ENCODE measurements at regions not wholly inside any gene's neighbourhood (a gene's known extent, or its start where the extent isn't known, plus 50 kb on each side); places are given as distances from the start of the nearest gene placed in this dataset.

- DNase-seq (no peak), ATAC-seq (no peak), FAIRE-seq (no peak)
- Histone ChIP-seq H3K9me3 (no peaks in the 10 kb centered on the region), H3K4me3 (no peak overlapping the region), H3K36me3 (no peaks in the 10 kb centered on the region), H3K4me1 (no peaks in the 10 kb centered on the region), H3K27me3 (no peaks in the 10 kb centered on the region), H3K27ac (no peak overlapping the region)
- WGBS, 2 donors = 62 to 74% methylated on average over 3 of the region's 3 CpGs
- no peak for TF ChIP-seq CTCF (IDR thresholded peaks at IDR 0.05)
- intact Hi-C loops (cut with DNase I) = no loop called here
Measured at GRCh38 chr5:165576678-165577275, 2071.4 kb downstream of the MAT2B start.

- H3K9me3 ChIP-seq = no peaks in the 10 kb centered on the region
- no peaks in the 10 kb centered on the region for H3K27me3 ChIP-seq
- no peak for FAIRE-seq
- no peak for DNase-seq
- intact Hi-C loops (cut with DNase I) = no loop called here
- no peak for TF ChIP-seq CTCF (IDR thresholded peaks at IDR 0.05)
- no peak overlapping the region for H3K4me3 ChIP-seq
- no peak for ATAC-seq
- no peak overlapping the region for H3K27ac ChIP-seq
- H3K36me3 ChIP-seq = no peaks in the 10 kb centered on the region
- H3K4me1 ChIP-seq = no peaks in the 10 kb centered on the region
Measured at GRCh38 chr5:165579911-165580310, 2074.5 kb downstream of the MAT2B start.

GRCh38 chr5:165594693-165595092 is 2089.3 kb downstream of the MAT2B start:
- 41 to 61% methylated on average over 1 of the region's 1 CpG for WGBS, 2 donors
- intact Hi-C loops (cut with DNase I) = no loop called here
- no peaks in the 10 kb centered on the region for H3K27me3 ChIP-seq
- ATAC-seq (no peak), FAIRE-seq (no peak), DNase-seq (no peak)
- no peak overlapping the region for H3K4me3 ChIP-seq
- H3K36me3 ChIP-seq = no peaks in the 10 kb centered on the region
- no peak for TF ChIP-seq CTCF (IDR thresholded peaks at IDR 0.05)
- no peaks in the 10 kb centered on the region for H3K4me1 ChIP-seq
- no peaks in the 10 kb centered on the region for H3K9me3 ChIP-seq
- H3K27ac ChIP-seq = no peak overlapping the region

GRCh38 chr5:165602529-165602928 is 2097.1 kb downstream of the MAT2B start:
- Histone ChIP-seq H3K4me3 (no peak overlapping the region), H3K27me3 (no peaks in the 10 kb centered on the region), H3K9me3 (no peaks in the 10 kb centered on the region), H3K4me1 (no peaks in the 10 kb centered on the region), H3K27ac (no peak overlapping the region), H3K36me3 (no peaks in the 10 kb centered on the region)
- no peak for ATAC-seq
- WGBS, 2 donors = 43 to 45% methylated on average over 8 of the region's 8 CpGs
- FAIRE-seq = no peak
- no peak for DNase-seq
- intact Hi-C loops (cut with DNase I) = no loop called here
- TF ChIP-seq CTCF (IDR thresholded peaks at IDR 0.05) = no peak

GRCh38 chr5:165607026-165607425 is 2101.6 kb downstream of the MAT2B start:
- no peaks in the 10 kb centered on the region for H3K9me3 ChIP-seq
- no peak overlapping the region for H3K27ac ChIP-seq
- no peaks in the 10 kb centered on the region for H3K27me3 ChIP-seq
- ATAC-seq (no peak), DNase-seq (no peak), FAIRE-seq (no peak)
- H3K4me1 ChIP-seq = no peaks in the 10 kb centered on the region
- intact Hi-C loops (cut with DNase I) = no loop called here
- H3K4me3 ChIP-seq = no peak overlapping the region
- no peak for TF ChIP-seq CTCF (IDR thresholded peaks at IDR 0.05)
- no peaks in the 10 kb centered on the region for H3K36me3 ChIP-seq
- 84 to 93% methylated on average over 12 of the region's 12 CpGs for WGBS, 2 donors

All from pancreas (tissue), 10 donors.